RWPE2 (cell line): ENCODE measurements at regions not wholly inside any gene's neighbourhood (a gene's known extent, or its start where the extent isn't known, plus 50 kb on each side); places are given as distances from the start of the nearest gene placed in this dataset.

Source experiments
- ATAC-seq: fragments of 200-7000 bp; cut with Tn5 transposase; 3 replicates; pipeline ENCODE4 v1.9.1; 2021; ENCODE audit warnings: low read depth
- DNase-seq: peaks from one replicate; pipeline ENCODE4 v3.0.0-alpha.2; 2020; ENCODE audit warnings: low spot score
- H3K27ac ChIP-seq: fragments of 450-650 bp; 2 replicates; pipeline ENCODE4 v1.5.1; 2017; ENCODE audit warnings: mild to moderate bottlenecking; ENCODE audit not compliant: poor library complexity, severe bottlenecking
- H3K27me3 ChIP-seq: fragments of 250-450 bp; sonication (Bioruptor Pico); 2 replicates; pipeline ENCODE4 v1.5.1; 2021; ENCODE audit warnings: mild to moderate bottlenecking, moderate library complexity; ENCODE audit not compliant: insufficient read depth, poor library complexity, severe bottlenecking
- H3K36me3 ChIP-seq: fragments of 250-450 bp; sonication (Bioruptor Pico); 2 replicates; pipeline ENCODE4 v1.5.1; 2020; ENCODE audit warnings: low read depth, mild to moderate bottlenecking, moderate library complexity
- H3K4me1 ChIP-seq: fragments of 250-450 bp; sonication (Bioruptor Pico); 2 replicates; pipeline ENCODE4 v1.5.1; 2021; ENCODE audit warnings: mild to moderate bottlenecking, moderate library complexity; ENCODE audit not compliant: insufficient read depth, poor library complexity, severe bottlenecking
- H3K4me3 ChIP-seq: fragments of 250-450 bp; sonication (Bioruptor Pico); 2 replicates; pipeline ENCODE4 v1.5.1; 2021; ENCODE audit warnings: mild to moderate bottlenecking, moderate library complexity; ENCODE audit not compliant: severe bottlenecking
- H3K9me3 ChIP-seq: fragments of 250-450 bp; sonication (Bioruptor Pico); 2 replicates; pipeline ENCODE4 v1.5.1; 2021; ENCODE audit warnings: mild to moderate bottlenecking, moderate library complexity; ENCODE audit not compliant: severe bottlenecking
- TF ChIP-seq, protein P1 (sequence below): fragments of 450-650 bp; IDR thresholded peaks from one replicate; pipeline ENCODE4 v1.5.1; 2017; ENCODE audit warnings: mild to moderate bottlenecking, moderate library complexity; ENCODE audit not compliant: poor library complexity, severe bottlenecking

GRCh38 chr6:163683105-163683622 lies 268.6 kb downstream of the QKI start:
- ATAC-seq: no peak
- no peak overlapping the region for H3K4me3 ChIP-seq
- H3K27ac ChIP-seq: no peak overlapping the region
- H3K9me3 ChIP-seq: peaks cover 4% of the 10 kb centered on the region
- no peaks in the 10 kb centered on the region for H3K36me3 ChIP-seq
- H3K27me3 ChIP-seq: no peaks in the 10 kb centered on the region
- TF ChIP-seq, protein P1, sequence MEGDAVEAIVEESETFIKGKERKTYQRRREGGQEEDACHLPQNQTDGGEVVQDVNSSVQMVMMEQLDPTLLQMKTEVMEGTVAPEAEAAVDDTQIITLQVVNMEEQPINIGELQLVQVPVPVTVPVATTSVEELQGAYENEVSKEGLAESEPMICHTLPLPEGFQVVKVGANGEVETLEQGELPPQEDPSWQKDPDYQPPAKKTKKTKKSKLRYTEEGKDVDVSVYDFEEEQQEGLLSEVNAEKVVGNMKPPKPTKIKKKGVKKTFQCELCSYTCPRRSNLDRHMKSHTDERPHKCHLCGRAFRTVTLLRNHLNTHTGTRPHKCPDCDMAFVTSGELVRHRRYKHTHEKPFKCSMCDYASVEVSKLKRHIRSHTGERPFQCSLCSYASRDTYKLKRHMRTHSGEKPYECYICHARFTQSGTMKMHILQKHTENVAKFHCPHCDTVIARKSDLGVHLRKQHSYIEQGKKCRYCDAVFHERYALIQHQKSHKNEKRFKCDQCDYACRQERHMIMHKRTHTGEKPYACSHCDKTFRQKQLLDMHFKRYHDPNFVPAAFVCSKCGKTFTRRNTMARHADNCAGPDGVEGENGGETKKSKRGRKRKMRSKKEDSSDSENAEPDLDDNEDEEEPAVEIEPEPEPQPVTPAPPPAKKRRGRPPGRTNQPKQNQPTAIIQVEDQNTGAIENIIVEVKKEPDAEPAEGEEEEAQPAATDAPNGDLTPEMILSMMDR: no peak
- no peak for DNase-seq
- peaks cover 4% of the 10 kb centered on the region for H3K4me1 ChIP-seq

DNA sequence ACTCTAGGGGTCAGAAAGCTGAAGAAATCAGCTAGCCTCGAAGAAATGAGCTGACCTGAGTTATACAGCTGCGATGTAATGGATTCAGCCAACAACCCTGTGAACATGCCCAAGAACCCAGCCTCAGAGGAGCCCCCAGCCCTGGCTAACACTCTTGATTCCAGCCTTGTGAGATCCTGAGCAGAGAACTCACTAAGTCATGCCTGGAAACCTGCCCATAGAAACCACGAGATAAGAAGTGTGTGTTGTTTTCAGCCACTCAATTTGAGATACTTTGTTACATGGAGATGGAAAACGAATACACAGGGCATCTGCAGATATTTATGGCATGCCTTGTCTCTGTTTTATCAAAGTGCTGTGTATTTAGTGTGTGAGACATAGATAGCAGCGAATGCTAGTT lies 265.2 kb downstream of the QKI start:
- ATAC-seq (no peak), DNase-seq (no peak)
- H3K9me3 ChIP-seq: peaks cover 4% of the 10 kb centered on the region
- H3K4me3 ChIP-seq: no peak overlapping the region
- TF ChIP-seq, protein P1: no peak
- H3K4me1 ChIP-seq: peaks cover 4% of the 10 kb centered on the region
- no peaks in the 10 kb centered on the region for H3K27me3 ChIP-seq
- no peaks in the 10 kb centered on the region for H3K36me3 ChIP-seq
- H3K27ac ChIP-seq: no peak overlapping the region

- no peak for DNase-seq
- Histone ChIP-seq H3K4me3 (no peak overlapping the region), H3K27ac (no peak overlapping the region), H3K27me3 (no peaks in the 10 kb centered on the region), H3K9me3 (peaks cover 4% of the 10 kb centered on the region), H3K4me1 (peaks cover 4% of the 10 kb centered on the region), H3K36me3 (no peaks in the 10 kb centered on the region)
- TF ChIP-seq, protein P1: no peak
- ATAC-seq: no peak
Measured at GRCh38 chr6:163679012-163679660, 264.6 kb downstream of the QKI start.

- DNase-seq (no peak), ATAC-seq (no peak)
- no peak overlapping the region for H3K4me3 ChIP-seq
- no peaks in the 10 kb centered on the region for H3K9me3 ChIP-seq
- H3K4me1 ChIP-seq: no peaks in the 10 kb centered on the region
- TF ChIP-seq, protein P1: no peak
- H3K27ac ChIP-seq: no peak overlapping the region
- H3K27me3 ChIP-seq: no peaks in the 10 kb centered on the region
- H3K36me3 ChIP-seq: no peaks in the 10 kb centered on the region
Measured at GRCh38 chr6:163675611-163676010, 261.1 kb downstream of the QKI start.

DNA sequence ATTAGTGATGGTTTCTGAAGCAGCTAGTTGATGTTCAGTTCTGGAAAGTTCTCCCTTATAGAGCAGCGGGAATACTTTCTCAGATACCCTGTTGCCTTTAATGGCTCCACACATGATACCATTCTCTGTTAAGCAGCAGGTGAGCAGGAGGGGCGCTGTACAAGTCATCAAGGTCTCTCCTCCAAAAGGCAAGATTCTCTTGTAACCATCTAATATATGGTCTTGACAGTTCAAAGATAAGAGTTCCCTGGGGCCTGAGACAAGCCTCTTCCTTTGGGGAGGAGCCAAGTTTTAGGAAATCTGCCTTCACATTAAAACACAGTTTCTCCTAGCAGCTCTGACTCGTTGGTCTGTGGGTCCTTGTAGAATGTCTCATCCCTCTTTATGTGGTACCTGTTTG lies 258.2 kb downstream of the QKI start:
- Histone ChIP-seq H3K9me3 (no peaks in the 10 kb centered on the region), H3K4me3 (no peak overlapping the region), H3K27ac (no peak overlapping the region), H3K36me3 (no peaks in the 10 kb centered on the region), H3K4me1 (no peaks in the 10 kb centered on the region), H3K27me3 (no peaks in the 10 kb centered on the region)
- DNase-seq: no peak
- TF ChIP-seq, protein P1: no peak
- ATAC-seq: no peak
